ENCODE measurements at regions not wholly inside any gene's neighbourhood (a gene's known extent, or its start where the extent isn't known, plus 50 kb on each side); places are given as distances from the start of the nearest gene placed in this dataset.

GRCh38 chr10:28915989-28916588 lies 238.8 kb downstream of the BAMBI start:
- no peak for DNase-seq
- intact Hi-C loops (cut with DNase I): no loop called here

- DNase-seq: no peak
- intact Hi-C loops (cut with DNase I): no loop called here
These were observed 242.8 kb downstream of the BAMBI start for GRCh38 chr10:28920091-28920490.

GRCh38 chr10:28922127-28922526 lies 244.8 kb downstream of the BAMBI start:
- DNase-seq: peak in 1 of 10 donors; percentile 48
- intact Hi-C loops (cut with DNase I): no loop called here

DNA sequence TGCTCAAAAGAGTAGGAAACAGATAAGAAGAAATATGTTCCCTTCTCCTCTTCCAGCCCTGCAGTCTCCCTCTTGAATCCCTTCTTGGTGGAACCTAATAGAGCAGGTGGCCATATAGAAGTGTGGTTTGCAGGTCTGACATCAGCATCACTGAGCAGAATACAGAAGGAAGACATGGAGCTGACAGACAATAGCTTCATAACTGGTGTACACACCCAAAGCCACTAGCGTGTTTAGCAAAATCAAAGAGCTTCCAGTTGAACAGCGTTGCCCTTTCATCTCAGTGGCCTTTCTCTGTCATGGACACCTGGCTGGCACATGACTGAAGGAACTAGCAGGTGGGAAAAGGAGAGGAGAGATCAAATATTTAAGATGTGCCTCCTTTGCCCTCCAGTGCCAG lies 245.5 kb downstream of the BAMBI start:
- intact Hi-C loops (cut with DNase I): no loop called here
- no peak for DNase-seq

DNA sequence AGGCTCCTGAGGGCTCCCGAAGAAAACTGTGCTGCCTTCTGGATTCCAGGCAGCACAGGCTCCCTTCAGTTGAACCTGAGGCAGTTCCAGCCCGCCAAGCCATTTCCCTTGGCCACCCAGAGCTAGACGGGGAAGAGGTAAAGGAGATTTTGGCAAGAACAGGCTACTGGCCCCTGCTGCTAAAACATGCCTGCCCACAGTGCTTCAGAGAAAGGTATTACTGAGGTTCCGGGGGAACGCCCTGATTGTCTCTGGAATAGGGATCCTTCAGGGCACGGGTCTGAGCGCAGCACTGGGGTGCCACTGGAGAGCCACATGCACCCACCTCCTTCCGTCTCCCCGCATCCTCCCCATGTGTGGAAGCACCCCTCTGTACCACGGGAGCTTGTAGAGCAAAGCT lies 247.4 kb downstream of the BAMBI start:
- no peak for DNase-seq
- intact Hi-C loops (cut with DNase I): no loop called here

GRCh38 chr10:28925121-28925663 lies 247.9 kb downstream of the BAMBI start:
- intact Hi-C loops (cut with DNase I): no loop called here
- DNase-seq: peak in 1 of 10 donors; percentile 76

GRCh38 chr10:28926932-28927331 lies 249.6 kb downstream of the BAMBI start:
- no peak for DNase-seq
- intact Hi-C loops (cut with DNase I): no loop called here

GRCh38 chr10:28928484-28928883 lies 251.2 kb downstream of the BAMBI start:
- DNase-seq: no peak
- intact Hi-C loops (cut with DNase I): no loop called here

DNA sequence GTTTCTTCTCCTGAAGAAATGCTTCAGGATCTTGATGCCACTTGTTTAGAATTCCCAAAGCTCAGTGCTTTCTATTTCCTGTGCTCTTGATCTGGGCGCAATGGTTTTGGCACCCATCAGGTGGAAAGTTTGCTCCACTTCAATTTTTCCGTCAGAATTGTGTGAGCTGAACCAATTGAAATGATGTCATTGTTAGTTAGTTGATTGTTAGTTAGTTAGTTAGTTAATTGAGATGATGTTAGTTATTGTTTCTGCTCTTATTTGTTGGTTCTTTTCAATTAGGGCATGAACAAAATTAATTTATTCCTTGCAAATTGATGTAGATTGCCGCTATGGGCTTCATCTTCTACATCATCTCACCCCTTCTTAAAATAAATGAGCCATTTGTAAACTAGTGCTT lies 252.6 kb downstream of the BAMBI start:
- intact Hi-C loops (cut with DNase I): no loop called here
- no peak for DNase-seq

DNA sequence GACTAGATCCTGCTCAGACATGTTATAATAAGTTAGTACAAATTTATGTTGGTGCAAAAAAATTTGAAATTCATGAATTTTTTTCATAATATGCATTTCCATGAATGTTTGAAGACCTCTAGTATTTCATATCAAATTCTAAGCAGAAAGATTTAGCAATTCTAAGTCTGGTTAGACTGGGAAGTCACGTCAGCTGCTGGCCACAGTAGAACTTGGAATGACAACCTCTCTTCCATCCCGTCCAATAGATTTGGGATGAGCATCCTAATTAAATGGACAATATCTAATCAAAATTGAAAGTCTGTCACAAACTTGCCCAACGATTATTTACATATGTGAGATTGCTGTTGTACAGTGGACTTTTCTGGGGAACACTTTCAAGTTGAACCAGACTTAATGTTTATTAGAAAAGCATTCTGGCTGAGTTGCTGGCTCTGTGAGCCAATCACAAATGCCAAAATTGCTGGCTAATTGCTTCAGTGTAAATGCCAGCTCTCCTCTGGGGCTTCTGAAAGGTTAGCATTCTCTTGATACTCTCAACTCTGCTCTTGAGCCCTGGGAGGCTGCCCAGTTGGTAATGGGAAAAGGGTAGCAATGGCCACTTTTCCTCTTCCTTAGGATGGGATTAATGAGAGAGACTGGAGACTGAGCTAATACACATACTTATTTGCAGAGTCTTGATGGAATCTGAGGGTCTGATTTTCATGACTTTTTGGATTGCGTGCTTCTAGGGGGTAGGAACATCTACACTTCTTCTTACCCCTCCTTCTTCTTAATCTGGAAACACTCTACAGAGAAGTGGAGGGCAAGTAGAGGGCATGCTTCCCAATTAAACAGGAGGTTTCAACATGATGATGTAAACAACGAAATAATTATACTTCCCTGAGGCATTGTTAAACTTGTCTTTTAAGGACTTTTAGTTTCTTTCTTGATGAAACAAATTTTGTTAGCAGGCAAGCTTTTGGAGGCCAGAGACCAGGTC lies 253.5 kb downstream of the BAMBI start:
- intact Hi-C loops (cut with DNase I): no loop called here
- DNase-seq: no peak

DNA sequence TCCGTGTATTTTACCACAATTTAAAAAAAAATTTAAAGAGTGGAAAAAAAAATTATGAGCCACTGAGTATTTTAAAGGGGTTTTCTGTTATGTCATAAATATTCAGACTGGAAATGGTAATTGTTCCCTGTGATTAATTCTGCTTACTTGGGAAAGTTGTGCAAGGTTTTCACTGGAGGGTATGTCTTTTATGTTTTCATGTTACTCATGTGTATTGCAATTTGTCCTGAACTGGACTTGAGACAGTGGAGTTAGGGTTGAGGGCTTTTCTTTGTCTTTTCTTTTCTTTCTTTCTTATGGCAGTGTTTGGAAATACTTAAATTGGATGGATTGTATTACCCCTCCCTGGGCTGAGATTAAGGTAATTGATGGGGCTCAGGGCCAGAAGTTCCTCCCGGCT lies 257.7 kb downstream of the BAMBI start:
- intact Hi-C loops (cut with DNase I): no loop called here
- DNase-seq: no peak

DNA sequence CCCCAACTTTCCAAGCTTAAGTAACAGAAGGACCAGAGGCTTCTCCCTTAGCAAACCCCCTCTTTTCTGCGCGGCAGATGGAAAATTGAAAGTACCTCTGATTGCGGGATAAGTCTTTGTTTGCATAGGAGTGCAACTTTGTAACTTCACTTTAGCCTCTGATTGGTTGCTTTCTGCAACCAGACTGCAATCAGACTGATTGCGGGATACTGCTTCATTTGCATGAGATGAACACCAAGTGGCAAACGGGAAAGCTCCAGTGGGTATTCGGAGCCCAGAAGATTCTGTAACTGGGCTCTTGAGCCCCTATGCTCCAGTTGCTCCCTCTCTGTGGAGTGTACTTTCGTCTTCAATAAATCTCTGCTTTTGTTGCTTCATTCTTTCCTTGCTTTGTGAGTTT lies 260.6 kb downstream of the BAMBI start:
- DNase-seq: no peak
- intact Hi-C loops (cut with DNase I): no loop called here

- intact Hi-C loops (cut with DNase I): no loop called here
- no peak for DNase-seq
These were observed 261.4 kb downstream of the BAMBI start for GRCh38 chr10:28938745-28939144.

DNA sequence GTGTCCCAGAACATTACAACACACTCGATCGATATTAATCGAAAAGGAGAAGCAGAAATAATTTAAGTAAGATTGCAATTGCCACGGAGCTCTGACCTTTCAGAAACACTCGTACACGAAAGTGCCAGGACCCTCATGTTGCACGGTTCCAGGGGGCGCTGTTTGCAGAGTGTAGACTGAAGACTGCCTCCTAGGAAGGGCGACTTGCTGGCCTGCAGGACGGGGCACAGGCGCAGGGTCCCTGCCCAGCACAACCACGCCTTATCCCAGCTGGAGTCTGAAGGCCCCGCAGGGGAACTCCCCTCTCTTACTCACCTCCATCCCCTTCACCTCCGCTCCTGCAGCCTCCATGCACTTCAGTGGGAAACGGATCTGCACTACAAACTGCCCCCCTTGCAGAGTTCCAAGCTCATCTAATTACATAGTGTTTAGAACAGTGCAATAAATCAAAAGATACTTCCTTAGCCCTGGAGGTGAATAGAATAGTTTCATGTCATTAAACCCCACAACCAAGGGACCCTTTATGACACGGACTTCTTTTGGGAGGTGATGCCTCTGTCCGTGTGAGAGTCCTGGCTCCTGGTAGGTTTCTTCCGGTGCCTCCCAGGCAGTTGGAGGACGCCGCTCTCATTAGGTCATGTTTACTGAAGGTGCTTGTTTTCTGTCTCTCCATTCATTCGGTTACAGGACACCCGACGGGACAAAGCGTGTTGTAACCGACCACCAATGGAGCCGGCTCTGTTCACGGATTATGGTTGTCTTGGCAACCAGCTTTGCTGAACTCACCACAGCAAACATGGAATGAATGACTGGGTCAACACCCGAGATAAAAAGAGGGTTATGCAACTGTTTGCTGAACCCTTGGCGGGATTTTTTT lies 262.2 kb downstream of the BAMBI start:
- DNase-seq: peak in 2 of 10 donors; percentile 72 to 75
- intact Hi-C loops (cut with DNase I): no loop called here

- no peak for DNase-seq
- intact Hi-C loops (cut with DNase I): no loop called here
These were observed 263.0 kb downstream of the BAMBI start for GRCh38 chr10:28940158-28940888.

DNA sequence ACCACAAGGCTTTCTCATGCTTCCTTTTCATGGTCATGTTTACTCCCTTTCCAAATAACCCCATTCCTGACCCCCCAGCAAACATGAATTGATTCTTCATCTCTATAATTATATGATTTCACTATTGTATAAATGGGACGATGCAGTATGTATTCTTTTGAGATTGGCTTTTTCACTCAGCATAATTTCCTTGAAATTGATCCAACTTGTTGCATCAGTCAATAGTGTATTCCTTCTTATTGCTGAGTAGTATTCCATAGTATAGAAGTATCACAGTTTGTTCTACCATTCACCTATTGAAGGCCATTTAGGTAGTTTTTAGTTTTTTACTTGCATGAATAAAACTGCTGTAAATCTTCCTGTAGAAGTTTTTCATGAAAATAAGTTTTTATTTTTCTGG lies 264.7 kb downstream of the BAMBI start:
- DNase-seq: no peak

DNA sequence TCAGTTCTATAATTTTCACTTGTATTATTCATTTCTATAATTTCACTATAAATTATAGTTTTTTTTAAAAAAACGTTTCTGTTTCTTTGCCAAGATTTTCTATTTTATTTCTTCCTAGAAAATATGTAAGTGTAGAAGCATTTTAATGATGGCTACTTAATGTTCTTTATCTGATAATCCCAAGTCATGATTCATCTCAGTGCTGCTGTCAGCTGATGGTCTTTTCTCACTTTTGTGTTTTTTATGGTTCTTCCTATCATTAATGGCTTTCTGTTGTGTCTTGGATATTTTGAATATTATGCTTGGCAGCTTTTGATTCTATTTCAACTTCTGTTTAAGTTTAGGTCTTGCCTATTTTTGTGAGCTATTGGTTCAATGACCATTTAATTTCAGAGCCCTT lies 268.6 kb downstream of the BAMBI start:
- intact Hi-C loops (cut with DNase I): no loop called here

More for the DNA sequence above, 264.7 kb downstream of the BAMBI start:
- intact Hi-C loops (cut with DNase I): no loop called here

GRCh38 chr10:28946479-28946878 lies 269.2 kb downstream of the BAMBI start:
- DNase-seq: no peak
- intact Hi-C loops (cut with DNase I): no loop called here

More for the DNA sequence above, 268.6 kb downstream of the BAMBI start:
- no peak for DNase-seq

GRCh38 chr10:28947171-28947570 lies 269.9 kb downstream of the BAMBI start:
- intact Hi-C loops (cut with DNase I): no loop called here
- DNase-seq: no peak

DNA sequence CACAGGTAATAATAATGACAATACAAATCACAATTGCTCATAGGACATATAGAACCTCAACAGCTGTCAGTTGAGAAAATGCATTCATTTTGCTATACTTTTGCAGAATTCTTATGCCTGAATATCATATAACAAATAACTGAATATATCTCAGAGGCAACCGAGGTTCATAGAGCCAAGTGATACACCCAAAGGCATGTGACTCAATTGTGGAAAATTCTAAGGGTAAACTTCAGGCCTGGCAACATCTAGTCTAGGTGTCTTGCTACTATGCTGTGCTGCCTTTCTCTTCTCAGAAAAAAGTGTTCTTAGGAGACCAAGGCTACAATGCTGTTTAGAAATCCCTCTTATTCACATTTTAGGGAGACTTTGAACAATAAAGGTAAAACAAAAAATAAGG lies 270.7 kb downstream of the BAMBI start:
- intact Hi-C loops (cut with DNase I): no loop called here
- DNase-seq: no peak
